PC-3 (cell line): ENCODE measurements at regions not wholly inside any gene's neighbourhood (a gene's known extent, or its start where the extent isn't known, plus 50 kb on each side); places are given as distances from the start of the nearest gene placed in this dataset.

Experiments
- ATAC-seq: fragments of 200-7000 bp; cut with Tn5 transposase; 2 replicates; pipeline ENCODE4 v1.9.1; 2020; ENCODE audit warnings: mild to moderate bottlenecking, moderate library complexity
- BruUV-seq: library from RNA; stranded (reverse); fragments of 400-500 nt; replicated peaks from 2 replicates; lab custom pipeline; 2021; lab: Mats Ljungman, UMichigan
- CTCF ChIA-PET: fragments of 300-600 bp; sonication (Branson Sonifier 250); formaldehyde crosslinking; loops from one replicate; lab custom pipeline; 2022; ENCODE audit warnings: antibody characterized with exemption; lab: Charles Lee
- POLR2A ChIA-PET: fragments of 300-600 bp; sonication (Branson Sonifier 250); formaldehyde crosslinking; loops from one replicate; lab custom pipeline; 2022; ENCODE audit warnings: antibody characterized with exemption; ENCODE audit not compliant: unreplicated experiment; lab: Charles Lee
- DNase-seq: peaks from one replicate; pipeline ENCODE4 v3.0.0-alpha.2; 2015
- H2AFZ ChIP-seq: fragments of 300-600 bp; sonication (generic); 2 replicates; pipeline ENCODE4 v1.6.0; 2016; ENCODE audit warnings: antibody characterized with exemption, low read length
- H3F3A ChIP-seq: fragments of 300-600 bp; sonication (generic); one replicate; pipeline ENCODE4 v1.6.0; 2017; ENCODE audit warnings: antibody characterized with exemption, low read length, control low read depth, mild to moderate bottlenecking; ENCODE audit not compliant: unreplicated experiment
- H3K27ac ChIP-seq: fragments of 300-600 bp; sonication (generic); 2 replicates; pipeline ENCODE4 v1.5.1; 2016; ENCODE audit warnings: mild to moderate bottlenecking, low read length
- H3K27me3 ChIP-seq: fragments of 300-600 bp; sonication (generic); 2 replicates; pipeline ENCODE4 v1.6.1; 2016; ENCODE audit warnings: low read length, mixed read lengths
- H3K36me3 ChIP-seq: fragments of 300-600 bp; sonication (generic); 2 replicates; pipeline ENCODE4 v1.6.1; 2016; ENCODE audit warnings: low read depth, mixed run types, low read length, mixed read lengths
- H3K4me1 ChIP-seq: fragments of 300-600 bp; sonication (generic); 2 replicates; pipeline ENCODE4 v1.5.1; 2016; ENCODE audit warnings: low read length; ENCODE audit not compliant: insufficient read depth
- H3K4me2 ChIP-seq: fragments of 300-600 bp; sonication (generic); 2 replicates; pipeline ENCODE4 v1.6.0; 2016; ENCODE audit warnings: low read length
- H3K4me3 ChIP-seq: fragments of 300-600 bp; sonication (generic); 2 replicates; pipeline ENCODE4 v1.5.1; 2016; ENCODE audit warnings: mild to moderate bottlenecking, low read length, mixed read lengths
- H3K79me2 ChIP-seq: fragments of 300-600 bp; sonication (generic); 2 replicates; pipeline ENCODE4 v1.6.1; 2017; ENCODE audit warnings: low read length, mixed read lengths
- H3K9ac ChIP-seq: fragments of 300-600 bp; sonication (generic); 2 replicates; pipeline ENCODE4 v1.6.0; 2016; ENCODE audit warnings: mild to moderate bottlenecking, low read length
- H3K9me2 ChIP-seq: fragments of 300-600 bp; sonication (generic); replicated peaks from 2 replicates; pipeline ENCODE4 v1.6.1; 2016; ENCODE audit warnings: mixed run types, low read length, mixed read lengths
- H3K9me3 ChIP-seq: fragments of 300-600 bp; sonication (generic); 2 replicates; pipeline ENCODE4 v1.6.1; 2016; ENCODE audit warnings: low read length, mixed read lengths
- H4K20me1 ChIP-seq: fragments of 300-600 bp; sonication (generic); 2 replicates; pipeline ENCODE4 v1.6.1; 2016; ENCODE audit warnings: low read length, mixed read lengths
- EZH2 ChIP-seq: fragments of 300-600 bp; sonication (generic); IDR thresholded peaks from one replicate; pipeline ENCODE4 v1.6.1; 2017; ENCODE audit warnings: antibody characterized with exemption, mild to moderate bottlenecking, low read length; ENCODE audit not compliant: unreplicated experiment
- EZH2phosphoT487 ChIP-seq: fragments of 300-600 bp; sonication (generic); IDR thresholded peaks from 2 replicates; pipeline ENCODE4 v1.6.1; 2018; ENCODE audit warnings: mild to moderate bottlenecking, antibody characterized with exemption, low read length, borderline replicate concordance
- intact Hi-C: fragments of 100-400 bp; cut with micrococcal nuclease; formaldehyde crosslinking; loops from 2 replicates; pipeline ENCODE4 v1.9.0; 2023
- TF ChIP-seq, protein P1 (sequence below): fragments of 300-600 bp; sonication (generic); conservative IDR thresholded peaks from 2 replicates; pipeline ENCODE4 v1.5.1; 2017; ENCODE audit warnings: antibody characterized with exemption, low read depth, mild to moderate bottlenecking, low read length

GRCh38 chr12:76195920-76196319 is 111.4 kb upstream of the NAP1L1 start:
- Histone ChIP-seq H3K27ac (no peak overlapping the region), H3K4me1 (no peaks in the 10 kb centered on the region), H4K20me1 (no peaks in the 10 kb centered on the region), H3F3A (no peaks in the 10 kb centered on the region), H2AFZ (no peak overlapping the region), H3K9me3 (peaks cover 25% of the 10 kb centered on the region), H3K79me2 (no peaks in the 10 kb centered on the region), H3K27me3 (no peaks in the 10 kb centered on the region), H3K4me3 (no peak overlapping the region), H3K9me2 (no peaks in the 10 kb centered on the region), H3K36me3 (no peaks in the 10 kb centered on the region), H3K4me2 (no peak overlapping the region), H3K9ac (no peak overlapping the region)
- CTCF ChIA-PET, result no interaction called here
- DNase-seq (peak; percentile 14), ATAC-seq (no peak)
- BruUV-seq, result no TSS peak
- POLR2A ChIA-PET, result no interaction called here
- TF ChIP-seq EZH2phosphoT487 (no peak), EZH2 (no peak)
- TF ChIP-seq, protein P1, sequence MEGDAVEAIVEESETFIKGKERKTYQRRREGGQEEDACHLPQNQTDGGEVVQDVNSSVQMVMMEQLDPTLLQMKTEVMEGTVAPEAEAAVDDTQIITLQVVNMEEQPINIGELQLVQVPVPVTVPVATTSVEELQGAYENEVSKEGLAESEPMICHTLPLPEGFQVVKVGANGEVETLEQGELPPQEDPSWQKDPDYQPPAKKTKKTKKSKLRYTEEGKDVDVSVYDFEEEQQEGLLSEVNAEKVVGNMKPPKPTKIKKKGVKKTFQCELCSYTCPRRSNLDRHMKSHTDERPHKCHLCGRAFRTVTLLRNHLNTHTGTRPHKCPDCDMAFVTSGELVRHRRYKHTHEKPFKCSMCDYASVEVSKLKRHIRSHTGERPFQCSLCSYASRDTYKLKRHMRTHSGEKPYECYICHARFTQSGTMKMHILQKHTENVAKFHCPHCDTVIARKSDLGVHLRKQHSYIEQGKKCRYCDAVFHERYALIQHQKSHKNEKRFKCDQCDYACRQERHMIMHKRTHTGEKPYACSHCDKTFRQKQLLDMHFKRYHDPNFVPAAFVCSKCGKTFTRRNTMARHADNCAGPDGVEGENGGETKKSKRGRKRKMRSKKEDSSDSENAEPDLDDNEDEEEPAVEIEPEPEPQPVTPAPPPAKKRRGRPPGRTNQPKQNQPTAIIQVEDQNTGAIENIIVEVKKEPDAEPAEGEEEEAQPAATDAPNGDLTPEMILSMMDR, result no peak
- intact Hi-C loops, result no loop called here

- Histone ChIP-seq H3K9ac (no peak overlapping the region), H3K27ac (no peak overlapping the region), H3K9me2 (no peaks in the 10 kb centered on the region), H3K4me1 (no peaks in the 10 kb centered on the region), H3K27me3 (no peaks in the 10 kb centered on the region), H3K4me3 (no peak overlapping the region), H3K4me2 (no peak overlapping the region), H3K36me3 (no peaks in the 10 kb centered on the region), H3K9me3 (peaks cover 22% of the 10 kb centered on the region), H4K20me1 (no peaks in the 10 kb centered on the region), H3K79me2 (no peaks in the 10 kb centered on the region), H3F3A (no peaks in the 10 kb centered on the region), H2AFZ (no peak overlapping the region)
- DNase-seq (no peak), ATAC-seq (no peak)
- no TSS peak for BruUV-seq
- ChIA-PET POLR2A (no interaction called here), CTCF (no interaction called here)
- TF ChIP-seq, protein P1, result no peak
- TF ChIP-seq EZH2 (no peak), EZH2phosphoT487 (no peak)
- intact Hi-C loops, result no loop called here
Observed at GRCh38 chr12:76194724-76195123, 110.2 kb upstream of the NAP1L1 start.

- ChIA-PET POLR2A (no interaction called here), CTCF (no interaction called here)
- H3K9me3 ChIP-seq, result peaks cover 14% of the 10 kb centered on the region
- no peak overlapping the region for H3K4me2 ChIP-seq
- no peaks in the 10 kb centered on the region for H4K20me1 ChIP-seq
- DNase-seq (no peak), ATAC-seq (no peak)
- no peaks in the 10 kb centered on the region for H3K27me3 ChIP-seq
- H3F3A ChIP-seq, result no peaks in the 10 kb centered on the region
- BruUV-seq, result no TSS peak
- H3K79me2 ChIP-seq, result no peaks in the 10 kb centered on the region
- TF ChIP-seq EZH2phosphoT487 (no peak), EZH2 (no peak)
- TF ChIP-seq, protein P1, result no peak
- no peak overlapping the region for H3K4me3 ChIP-seq
- no peak overlapping the region for H3K9ac ChIP-seq
- H3K27ac ChIP-seq, result no peak overlapping the region
- intact Hi-C loops, result no loop called here
- no peaks in the 10 kb centered on the region for H3K9me2 ChIP-seq
- no peaks in the 10 kb centered on the region for H3K36me3 ChIP-seq
- H3K4me1 ChIP-seq, result no peaks in the 10 kb centered on the region
- no peak overlapping the region for H2AFZ ChIP-seq
Observed at GRCh38 chr12:76193961-76194360, 109.5 kb upstream of the NAP1L1 start.
